ENCODE measurements at regions not wholly inside any gene's neighbourhood (a gene's known extent, or its start where the extent isn't known, plus 50 kb on each side); places are given as distances from the start of the nearest gene placed in this dataset.

- FAIRE-seq (no peak), DNase-seq (ENCODE audit: insufficient read length, low spot score) (no peak)
- no peak for TF ChIP-seq CTCF (IDR thresholded peaks at IDR 0.05; ENCODE audit: insufficient read depth, missing control alignments)
Observed at GRCh38 chr2:40716879-40717278, 265.0 kb upstream of the SLC8A1 start.

- FAIRE-seq (peak; percentile 38), DNase-seq (ENCODE audit: insufficient read length, low spot score) (no peak)
- TF ChIP-seq CTCF (IDR thresholded peaks at IDR 0.05; ENCODE audit: insufficient read depth, missing control alignments) = no peak
Observed at GRCh38 chr2:40719414-40719813, 267.5 kb upstream of the SLC8A1 start.

GRCh38 chr2:40721595-40721994 is 269.7 kb upstream of the SLC8A1 start:
- DNase-seq (ENCODE audit: insufficient read length, low spot score) (no peak), FAIRE-seq (no peak)
- TF ChIP-seq CTCF (IDR thresholded peaks at IDR 0.05; ENCODE audit: insufficient read depth, missing control alignments) = no peak

- no peak for TF ChIP-seq CTCF (IDR thresholded peaks at IDR 0.05; ENCODE audit: insufficient read depth, missing control alignments)
- FAIRE-seq = no peak
- DNase-seq (ENCODE audit: insufficient read length, low spot score) = no peak
Observed at GRCh38 chr2:40723194-40723593, 271.3 kb upstream of the SLC8A1 start.

- DNase-seq (ENCODE audit: insufficient read length, low spot score) = no peak
- TF ChIP-seq CTCF (IDR thresholded peaks at IDR 0.05; ENCODE audit: insufficient read depth, missing control alignments) = no peak
- no peak for FAIRE-seq
Observed at GRCh38 chr2:40725040-40725439, 273.1 kb upstream of the SLC8A1 start.

- FAIRE-seq (no peak), DNase-seq (ENCODE audit: insufficient read length, low spot score) (no peak)
- TF ChIP-seq CTCF (IDR thresholded peaks at IDR 0.05; ENCODE audit: insufficient read depth, missing control alignments) = no peak
Observed at GRCh38 chr2:40725950-40726349, 274.1 kb upstream of the SLC8A1 start.

- no peak for TF ChIP-seq CTCF (IDR thresholded peaks at IDR 0.05; ENCODE audit: insufficient read depth, missing control alignments)
- FAIRE-seq (no peak), DNase-seq (ENCODE audit: insufficient read length, low spot score) (no peak)
Observed at GRCh38 chr2:40734797-40735196, 282.9 kb upstream of the SLC8A1 start.

Data from D721Med (cell line).